ENCODE measurements at regions not wholly inside any gene's neighbourhood (a gene's known extent, or its start where the extent isn't known, plus 50 kb on each side); places are given as distances from the start of the nearest gene placed in this dataset.

- TF ChIP-seq ZNF324 (tag by site-specific recombination; IDR thresholded peaks at IDR 0.05) (no peak), ZNF23 (tag by site-specific recombination; IDR thresholded peaks at IDR 0.05; ENCODE audit: borderline replicate concordance) (no peak), ZNF626 (tag by site-specific recombination; IDR thresholded peaks at IDR 0.05) (no peak)
- TF ChIP-seq, protein P1, sequence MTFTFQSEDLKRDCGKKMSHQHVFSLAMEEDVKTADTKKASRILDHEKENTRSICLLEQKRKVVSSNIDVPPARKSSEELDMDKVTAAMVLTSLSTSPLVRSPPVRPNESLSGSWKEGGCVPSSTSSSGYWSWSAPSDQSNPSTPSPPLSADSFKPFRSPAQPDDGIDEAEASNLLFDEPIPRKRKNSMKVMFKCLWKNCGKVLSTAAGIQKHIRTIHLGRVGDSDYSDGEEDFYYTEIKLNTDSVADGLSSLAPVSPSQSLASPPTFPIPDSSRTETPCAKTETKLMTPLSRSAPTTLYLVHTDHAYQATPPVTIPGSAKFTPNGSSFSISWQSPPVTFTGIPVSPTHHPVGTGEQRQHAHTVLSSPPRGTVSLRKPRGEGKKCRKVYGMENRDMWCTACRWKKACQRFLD (tag by site-specific recombination; IDR thresholded peaks at IDR 0.05), result no peak
- Histone ChIP-seq H3K4me1 (ENCODE audit: control insufficient read depth, insufficient read depth, low read length) (no peaks in the 10 kb centered on the region), H3K4me3 (ENCODE audit: low read depth, low read length) (no peak overlapping the region), H3K9me3 (ENCODE audit: control insufficient read depth, insufficient read depth, low read depth, low read length) (no peaks in the 10 kb centered on the region), H3K36me3 (ENCODE audit: control insufficient read depth in 2 of 2, insufficient read depth in 1 of 2, low read length in 2 of 2) (no peaks in the 10 kb centered on the region), H3K27ac (ENCODE audit: extremely low read depth, low read depth, low read length) (no peak overlapping the region)
- ChIA-PET POLR2A (no interaction called here), CTCF (no interaction called here)
These were observed 50.2 kb upstream of the OSR1 start for GRCh38 chr2:19408592-19408991.
